Activated T-helper 1 cell treated with anti-CD3 and anti-CD28 coated beads, Interleukin-12 subunit alpha, Interleukin-12 subunit beta, Interleukin-2, Interleukin-4 antibody, amounts not matched to agents 30 ng/mL and 10 ng/mL and 1 ng/mL, durations not matched to agents 14 hours and 24 hours and 36 hours (primary cell): ENCODE measurements at regions not wholly inside any gene's neighbourhood (a gene's known extent, or its start where the extent isn't known, plus 50 kb on each side); places are given as distances from the start of the nearest gene placed in this dataset.
"Not testable (repeated sequence)": the region's sequence is repeated elsewhere in the genome, so short reads cannot be mapped to it uniquely, and the experiment has no call there.

Experiments used
- DNase-seq: peaks from one replicate; pipeline ENCODE4 v3.0.0; 2021; ENCODE audit warnings: low spot score
- H3K27ac Mint-ChIP-seq: one replicate; pipeline ENCODE4 v1.8.0; 2021; ENCODE audit warnings: mild to moderate bottlenecking, mixed read lengths
- H3K27me3 Mint-ChIP-seq: one replicate; pipeline ENCODE4 v1.8.0; 2022; ENCODE audit warnings: mild to moderate bottlenecking, moderate library complexity, mixed read lengths; ENCODE audit not compliant: insufficient read depth
- H3K36me3 Mint-ChIP-seq: one replicate; pipeline ENCODE4 v1.8.0; 2021; ENCODE audit warnings: low read depth, mixed read lengths
- H3K4me1 Mint-ChIP-seq: one replicate; pipeline ENCODE4 v1.8.0; 2021; ENCODE audit warnings: low read depth, mixed read lengths
- H3K4me3 Mint-ChIP-seq: one replicate; pipeline ENCODE4 v1.8.0; 2021; ENCODE audit warnings: mild to moderate bottlenecking, moderate library complexity, mixed read lengths
- H3K9me3 Mint-ChIP-seq: one replicate; pipeline ENCODE4 v1.8.0; 2021; ENCODE audit warnings: mixed read lengths
- intact Hi-C: fragments of 100-400 bp; cut with micrococcal nuclease; formaldehyde crosslinking; loops from one replicate; pipeline ENCODE4 v1.15.1; 2024

DNA sequence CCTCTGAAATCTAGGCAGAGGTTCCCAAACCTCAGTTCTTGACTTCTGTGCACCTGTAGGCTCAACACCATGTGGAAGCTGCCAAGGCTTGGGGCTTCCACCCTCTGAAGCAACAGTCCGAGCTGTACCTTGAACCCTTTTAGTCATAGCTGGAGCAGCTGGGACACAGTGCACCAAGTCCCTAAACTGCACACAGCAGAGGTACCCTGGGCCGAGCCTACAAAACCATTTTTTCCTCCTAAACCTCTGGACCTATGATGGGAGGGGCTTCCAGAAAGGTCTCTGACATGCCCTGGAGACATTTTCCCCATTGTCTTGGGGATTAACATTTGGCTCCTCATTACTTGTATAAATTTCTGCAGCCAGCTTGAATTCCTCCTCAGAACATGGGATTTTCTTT, 168.8 kb downstream of the TLE3 start:
- peaks cover 18% of the 10 kb centered on the region for H3K27me3 Mint-ChIP-seq
- peaks cover 18% of the 10 kb centered on the region for H3K9me3 Mint-ChIP-seq
- H3K4me1 Mint-ChIP-seq, H3K4me3 Mint-ChIP-seq, H3K36me3 Mint-ChIP-seq, H3K27ac Mint-ChIP-seq, DNase-seq, intact Hi-C loops: not testable (repeated sequence)

GRCh38 chr15:69929905-69930630, 167.6 kb downstream of the TLE3 start:
- Mint-ChIP-seq H3K4me1 (no peaks in the 10 kb centered on the region), H3K27me3 (peaks cover 24% of the 10 kb centered on the region), H3K36me3 (peaks cover 1% of the 10 kb centered on the region), H3K4me3 (no peak overlapping the region), H3K27ac (no peak overlapping the region), H3K9me3 (peaks cover 7% of the 10 kb centered on the region)
- no peak for DNase-seq
- intact Hi-C loops: no loop called here

- H3K27ac Mint-ChIP-seq: no peak overlapping the region
- peaks cover 26% of the 10 kb centered on the region for H3K27me3 Mint-ChIP-seq
- no peak overlapping the region for H3K4me3 Mint-ChIP-seq
- intact Hi-C loops: no loop called here
- no peak for DNase-seq
- H3K4me1 Mint-ChIP-seq: no peaks in the 10 kb centered on the region
- H3K9me3 Mint-ChIP-seq: peaks cover 3% of the 10 kb centered on the region
- H3K36me3 Mint-ChIP-seq: peaks cover 1% of the 10 kb centered on the region
These were observed 167.0 kb downstream of the TLE3 start for GRCh38 chr15:69930754-69931153.

DNA sequence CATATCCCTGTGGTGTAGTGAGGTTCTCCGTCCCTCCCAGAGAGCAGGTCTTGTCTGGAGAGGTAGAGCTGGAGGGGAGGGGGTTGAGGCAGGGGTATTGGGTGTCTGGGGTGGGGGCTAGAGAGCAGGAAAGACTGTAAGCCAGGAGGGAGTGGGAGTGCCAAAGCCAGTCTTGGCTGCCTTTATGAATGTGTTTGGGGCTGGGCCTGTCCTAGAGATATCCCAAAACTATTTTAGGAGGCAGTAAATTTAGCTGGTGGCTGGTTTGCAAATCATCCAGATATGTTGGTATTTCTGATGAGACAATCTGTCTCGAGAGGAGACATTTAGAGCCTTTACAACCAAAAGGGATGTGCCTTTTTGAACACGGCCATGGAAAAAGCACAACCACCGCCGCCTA, 166.6 kb downstream of the TLE3 start:
- DNase-seq: no peak
- Mint-ChIP-seq H3K27me3 (peaks cover 26% of the 10 kb centered on the region), H3K27ac (no peak overlapping the region), H3K4me3 (no peak overlapping the region), H3K36me3 (peaks cover 1% of the 10 kb centered on the region), H3K4me1 (no peaks in the 10 kb centered on the region), H3K9me3 (peaks cover 2% of the 10 kb centered on the region)
- intact Hi-C loops: no loop called here

DNA sequence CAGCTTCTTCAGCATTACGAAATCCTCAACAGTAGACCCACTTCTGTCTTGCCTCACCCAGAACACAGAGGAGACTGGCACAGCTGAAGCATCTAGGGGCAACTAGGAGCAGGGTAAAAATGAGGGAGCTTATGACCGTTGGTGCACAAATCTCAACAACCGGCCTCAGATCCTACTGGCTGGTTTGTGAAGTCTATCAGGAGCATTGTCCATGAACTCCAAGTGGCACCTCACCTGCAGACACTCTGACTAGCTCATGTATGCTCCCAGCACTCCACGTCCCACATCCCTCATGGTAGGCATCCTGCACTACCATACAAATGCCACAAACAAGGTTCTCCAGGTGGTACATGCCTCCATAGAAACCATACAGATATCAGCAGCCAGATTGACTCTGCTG, 163.1 kb downstream of the TLE3 start:
- no peak overlapping the region for H3K27ac Mint-ChIP-seq
- peaks cover 34% of the 10 kb centered on the region for H3K27me3 Mint-ChIP-seq
- H3K36me3 Mint-ChIP-seq: no peaks in the 10 kb centered on the region
- H3K9me3 Mint-ChIP-seq: no peaks in the 10 kb centered on the region
- H3K4me1 Mint-ChIP-seq: no peaks in the 10 kb centered on the region
- no peak overlapping the region for H3K4me3 Mint-ChIP-seq
- DNase-seq: no peak
- intact Hi-C loops: no loop called here

DNA sequence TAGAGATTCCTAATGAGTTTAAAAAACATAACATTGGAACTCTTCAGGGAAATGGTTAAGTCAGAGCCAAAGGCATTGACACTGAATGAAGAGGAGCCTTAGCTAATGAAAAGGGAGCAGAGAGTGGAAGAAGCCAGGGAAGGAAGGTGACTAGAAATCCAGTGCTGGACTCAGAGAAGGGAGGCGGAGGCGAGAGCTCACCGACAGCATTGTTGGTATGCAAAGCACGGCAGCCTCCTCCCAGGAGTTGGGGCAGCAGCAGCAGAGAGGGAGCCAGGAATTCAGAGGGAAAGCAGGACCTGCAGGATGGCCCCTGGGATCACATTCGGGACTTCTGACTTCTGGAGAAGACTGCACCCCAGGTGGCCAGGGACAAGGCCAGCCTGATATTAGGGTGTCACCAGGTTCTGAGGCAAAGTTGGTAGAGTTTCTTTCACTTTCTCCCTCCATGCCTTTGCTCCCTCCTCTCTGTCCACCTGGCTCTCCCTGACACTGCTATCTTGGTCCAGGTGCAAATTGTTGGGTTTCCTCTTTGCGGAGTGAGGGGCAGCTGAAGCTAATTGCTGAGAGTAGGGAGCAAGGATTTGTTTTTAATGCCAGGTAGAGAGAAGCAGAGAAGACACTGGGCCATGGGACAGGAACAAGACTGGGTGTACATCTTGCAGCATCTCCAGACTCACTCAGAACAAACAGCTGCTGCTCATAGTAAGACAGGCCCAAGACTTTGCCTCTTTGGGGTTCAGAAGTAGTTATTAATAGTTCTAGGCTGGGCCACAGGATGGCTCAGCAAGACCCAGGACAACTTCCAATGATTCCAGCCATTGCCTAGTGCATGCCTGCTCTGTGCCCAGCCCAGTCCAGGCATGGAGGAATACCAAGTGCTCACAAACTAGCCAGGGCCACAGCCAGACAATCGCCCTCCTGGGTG, 157.9 kb downstream of the TLE3 start:
- Mint-ChIP-seq H3K27ac (no peak overlapping the region), H3K4me1 (no peaks in the 10 kb centered on the region), H3K27me3 (peaks cover 24% of the 10 kb centered on the region), H3K36me3 (no peaks in the 10 kb centered on the region), H3K4me3 (no peak overlapping the region), H3K9me3 (no peaks in the 10 kb centered on the region)
- DNase-seq: no peak
- intact Hi-C loops: no loop called here

DNA sequence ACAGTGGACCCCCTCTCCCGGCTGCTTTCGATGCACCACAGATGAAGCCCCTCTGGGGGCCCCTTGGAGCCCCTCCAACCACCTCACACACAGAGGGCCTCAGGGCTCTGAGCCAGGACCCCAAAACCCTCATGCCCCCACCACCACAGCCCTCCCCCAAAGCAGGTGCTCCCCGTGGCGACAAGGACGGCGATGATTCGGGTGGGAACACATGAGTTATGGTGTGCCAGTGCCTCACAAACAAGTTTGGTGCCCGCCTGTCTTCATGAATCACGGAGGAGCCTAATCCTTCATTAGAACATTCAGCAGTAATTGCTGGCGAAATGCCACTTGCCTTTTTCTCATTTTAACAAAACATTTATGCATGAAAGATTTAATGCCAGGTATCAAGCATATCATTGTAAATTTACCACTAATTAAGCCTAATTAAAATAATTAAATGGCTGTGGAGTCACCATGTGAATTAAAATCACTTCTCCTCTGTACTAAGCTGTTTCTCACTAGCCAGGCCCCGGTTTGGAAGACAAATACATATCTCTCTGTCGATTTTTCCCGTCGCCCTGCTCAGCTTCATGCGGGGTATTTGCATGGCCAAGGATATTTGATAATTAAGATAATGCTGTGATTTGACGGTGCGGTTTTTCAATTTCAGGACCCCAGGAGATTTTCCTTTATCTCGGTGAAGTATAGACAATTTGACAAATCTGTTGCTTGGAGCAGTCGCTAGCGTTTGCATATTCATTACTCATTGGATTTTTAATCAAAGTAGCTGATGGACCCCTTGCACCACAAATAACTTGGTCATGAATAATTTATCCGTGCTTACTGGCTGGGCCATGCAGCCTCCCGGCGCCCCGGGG, 157.0 kb downstream of the TLE3 start:
- no peaks in the 10 kb centered on the region for H3K9me3 Mint-ChIP-seq
- H3K27ac Mint-ChIP-seq: no peak overlapping the region
- H3K4me3 Mint-ChIP-seq: no peak overlapping the region
- no peaks in the 10 kb centered on the region for H3K4me1 Mint-ChIP-seq
- no peak for DNase-seq
- H3K36me3 Mint-ChIP-seq: no peaks in the 10 kb centered on the region
- intact Hi-C loops: no loop called here
- H3K27me3 Mint-ChIP-seq: peaks cover 23% of the 10 kb centered on the region

DNA sequence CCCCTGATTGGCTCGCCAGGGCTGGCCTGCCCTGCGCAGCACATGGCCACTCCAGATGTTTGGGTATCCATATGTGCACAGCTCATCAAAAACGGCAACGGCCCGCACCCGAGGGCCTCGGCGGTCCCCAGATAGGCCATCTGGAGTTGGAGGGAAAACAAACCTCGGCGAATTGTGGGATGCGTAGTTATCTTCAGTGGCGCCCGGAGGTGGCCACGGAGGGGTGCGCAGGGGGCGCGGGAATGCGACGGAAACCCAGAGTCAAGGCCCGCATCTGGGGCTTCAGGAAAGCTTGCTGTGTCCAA, 156.5 kb downstream of the TLE3 start:
- DNase-seq: no peak
- Mint-ChIP-seq H3K27ac (no peak overlapping the region), H3K4me1 (no peaks in the 10 kb centered on the region), H3K9me3 (no peaks in the 10 kb centered on the region), H3K4me3 (no peak overlapping the region), H3K27me3 (peaks cover 20% of the 10 kb centered on the region), H3K36me3 (no peaks in the 10 kb centered on the region)
- intact Hi-C loops: no loop called here

DNA sequence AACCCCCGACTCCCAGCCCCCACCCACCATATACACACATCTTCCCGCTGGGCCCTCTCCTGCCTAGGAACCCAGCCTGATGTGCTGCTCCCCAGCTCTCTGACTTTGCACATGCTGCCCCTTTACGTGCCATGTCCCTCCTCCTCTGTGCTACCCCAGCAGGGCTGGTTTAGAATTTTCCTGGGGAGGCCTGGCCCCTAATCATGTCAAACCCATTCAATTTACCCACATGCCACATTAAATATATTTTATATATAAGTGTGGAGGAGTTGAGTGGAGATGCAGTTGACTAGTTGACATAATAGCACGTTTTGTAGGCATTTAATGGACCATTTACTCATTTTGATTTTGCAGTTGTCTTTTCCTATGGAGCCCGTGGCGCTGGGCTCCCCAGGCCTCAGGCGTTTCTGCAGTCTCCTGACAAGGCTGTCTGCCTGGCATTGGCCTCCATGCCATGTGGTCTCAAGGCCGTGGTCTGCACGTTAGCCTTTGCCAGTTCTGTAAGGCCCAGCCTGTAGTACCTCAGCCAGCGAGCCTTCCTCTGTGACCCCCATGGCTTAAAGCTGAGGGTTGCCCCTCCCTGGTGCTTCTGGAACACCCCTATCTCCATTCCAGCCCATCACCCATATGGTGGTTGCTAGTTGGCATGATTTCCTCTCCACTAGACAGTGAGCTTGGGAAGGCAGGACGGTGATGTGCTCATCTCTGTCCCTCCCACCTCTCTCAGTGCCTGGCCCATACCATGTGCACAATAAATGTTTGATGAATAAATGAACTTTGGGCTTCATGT, 155.8 kb downstream of the TLE3 start:
- H3K4me3 Mint-ChIP-seq: no peak overlapping the region
- H3K27ac Mint-ChIP-seq: no peak overlapping the region
- intact Hi-C loops: no loop called here
- no peaks in the 10 kb centered on the region for H3K9me3 Mint-ChIP-seq
- H3K4me1 Mint-ChIP-seq: no peaks in the 10 kb centered on the region
- DNase-seq: no peak
- H3K27me3 Mint-ChIP-seq: peaks cover 17% of the 10 kb centered on the region
- no peaks in the 10 kb centered on the region for H3K36me3 Mint-ChIP-seq

GRCh38 chr15:69943637-69944036, 154.1 kb downstream of the TLE3 start:
- Mint-ChIP-seq H3K27ac (no peak overlapping the region), H3K4me3 (no peak overlapping the region)

GRCh38 chr15:69945729-69946128, 152.0 kb downstream of the TLE3 start:
- intact Hi-C loops: no loop called here
- no peak for DNase-seq
- H3K9me3 Mint-ChIP-seq: no peaks in the 10 kb centered on the region
- H3K4me3 Mint-ChIP-seq: no peak overlapping the region
- peaks cover 5% of the 10 kb centered on the region for H3K27me3 Mint-ChIP-seq
- no peaks in the 10 kb centered on the region for H3K36me3 Mint-ChIP-seq
- no peak overlapping the region for H3K27ac Mint-ChIP-seq
- H3K4me1 Mint-ChIP-seq: no peaks in the 10 kb centered on the region

More at GRCh38 chr15:69943637-69944036, 154.1 kb downstream of the TLE3 start:
- Mint-ChIP-seq H3K9me3 (no peaks in the 10 kb centered on the region), H3K27me3 (peaks cover 5% of the 10 kb centered on the region), H3K36me3 (no peaks in the 10 kb centered on the region), H3K4me1 (no peaks in the 10 kb centered on the region)
- DNase-seq: no peak
- intact Hi-C loops: no loop called here

GRCh38 chr15:69946870-69947269, 150.8 kb downstream of the TLE3 start:
- intact Hi-C loops: no loop called here
- H3K4me1 Mint-ChIP-seq: no peaks in the 10 kb centered on the region
- H3K27ac Mint-ChIP-seq: no peak overlapping the region
- H3K4me3 Mint-ChIP-seq: no peak overlapping the region
- H3K27me3 Mint-ChIP-seq: peaks cover 5% of the 10 kb centered on the region
- no peaks in the 10 kb centered on the region for H3K9me3 Mint-ChIP-seq
- DNase-seq: no peak
- H3K36me3 Mint-ChIP-seq: no peaks in the 10 kb centered on the region
